GM23338 (cell line): ENCODE measurements at regions not wholly inside any gene's neighbourhood (a gene's known extent, or its start where the extent isn't known, plus 50 kb on each side); places are given as distances from the start of the nearest gene placed in this dataset.

Experiments used
- ATAC-seq: fragments of 200-7000 bp; cut with Tn5 transposase; 3 replicates; pipeline ENCODE4 v1.9.1; 2020
- DNase-seq: peaks from one replicate; pipeline ENCODE4 v3.0.0-alpha.2; 2015; ENCODE audit warnings: low spot score
- H2AFZ ChIP-seq: fragments of 200-600 bp; sonication (generic); 2 replicates; pipeline ENCODE4 v1.8.0; 2016; ENCODE audit warnings: antibody characterized with exemption, mild to moderate bottlenecking, moderate library complexity
- H3F3A ChIP-seq: fragments of 200-600 bp; sonication (generic); replicated peaks from 2 replicates; pipeline ENCODE4 v1.8.0; 2017; ENCODE audit warnings: antibody characterized with exemption, mixed run types, low read depth
- H3K27ac ChIP-seq: fragments of 200-600 bp; sonication (generic); 2 replicates; pipeline ENCODE4 v1.6.1; 2016; ENCODE audit warnings: low read depth
- H3K27me3 ChIP-seq: fragments of 200-600 bp; sonication (generic); 2 replicates; pipeline ENCODE4 v1.8.0; 2016; ENCODE audit warnings: mild to moderate bottlenecking, mixed run types, moderate library complexity; ENCODE audit not compliant: insufficient read depth
- H3K36me3 ChIP-seq: fragments of 200-600 bp; sonication (generic); 2 replicates; pipeline ENCODE4 v1.8.0; 2016; ENCODE audit warnings: mild to moderate bottlenecking; ENCODE audit not compliant: insufficient read depth
- H3K4me1 ChIP-seq: fragments of 200-600 bp; sonication (generic); 2 replicates; pipeline ENCODE4 v1.8.0; 2016; ENCODE audit warnings: mild to moderate bottlenecking, moderate library complexity; ENCODE audit not compliant: insufficient read depth
- H3K4me2 ChIP-seq: fragments of 200-600 bp; sonication (generic); 2 replicates; pipeline ENCODE4 v1.7.1; 2017; ENCODE audit warnings: mixed run types
- H3K4me3 ChIP-seq: fragments of 200-600 bp; sonication (generic); 2 replicates; pipeline ENCODE4 v1.6.1; 2016; ENCODE audit warnings: mixed run types
- H3K79me2 ChIP-seq: fragments of 200-600 bp; sonication (generic); replicated peaks from 2 replicates; pipeline ENCODE4 v1.8.0; 2017; ENCODE audit warnings: mild to moderate bottlenecking; ENCODE audit not compliant: insufficient read depth
- H3K9me2 ChIP-seq: fragments of 200-600 bp; sonication (generic); 2 replicates; pipeline ENCODE4 v1.8.0; 2017; ENCODE audit not compliant: insufficient read depth
- H4K20me1 ChIP-seq: fragments of 200-600 bp; sonication (generic); replicated peaks from 2 replicates; pipeline ENCODE4 v1.8.0; 2017; ENCODE audit warnings: mild to moderate bottlenecking; ENCODE audit not compliant: insufficient read depth
- H3K27ac Mint-ChIP-seq: 2 replicates; pipeline ENCODE4 v1.8.0; 2020; ENCODE audit warnings: inconsistent platforms, mild to moderate bottlenecking, moderate library complexity, mixed read lengths
- H3K27me3 Mint-ChIP-seq: 3 replicates; pipeline ENCODE4 v1.8.0; 2022; ENCODE audit warnings: low read depth, mild to moderate bottlenecking, moderate library complexity, mixed read lengths, inconsistent platforms; ENCODE audit not compliant: insufficient read depth, poor library complexity
- H3K36me3 Mint-ChIP-seq: 3 replicates; pipeline ENCODE4 v1.8.0; 2021; ENCODE audit warnings: low read depth, mild to moderate bottlenecking, inconsistent platforms, moderate library complexity, mixed read lengths
- H3K4me1 Mint-ChIP-seq: 3 replicates; pipeline ENCODE4 v1.8.0; 2020; ENCODE audit warnings: mild to moderate bottlenecking, inconsistent platforms, mixed read lengths
- H3K4me3 Mint-ChIP-seq: 3 replicates; pipeline ENCODE4 v1.8.0; 2021; ENCODE audit warnings: moderate library complexity, mild to moderate bottlenecking, inconsistent platforms, mixed read lengths
- H3K9me3 Mint-ChIP-seq: 3 replicates; pipeline ENCODE4 v1.8.0; 2020; ENCODE audit warnings: moderate library complexity, mild to moderate bottlenecking, inconsistent platforms, mixed read lengths
- CREB1 ChIP-seq: fragments of 250-450 bp; sonication (Bioruptor Pico); IDR thresholded peaks from 2 replicates; pipeline ENCODE4 v1.5.0; 2020; ENCODE audit warnings: low read depth, mild to moderate bottlenecking, moderate library complexity
- EZH2 ChIP-seq: fragments of 200-600 bp; sonication (generic); IDR thresholded peaks from one replicate; pipeline ENCODE4 v1.8.0; 2017; ENCODE audit warnings: antibody characterized with exemption, mild to moderate bottlenecking, low read depth; ENCODE audit not compliant: unreplicated experiment
- EZH2phosphoT487 ChIP-seq: fragments of 200-600 bp; sonication (generic); IDR thresholded peaks from one replicate; pipeline ENCODE4 v1.8.1; 2018; ENCODE audit warnings: antibody characterized with exemption; ENCODE audit not compliant: unreplicated experiment
- JUNB ChIP-seq: IDR thresholded peaks from one replicate; pipeline ENCODE4 v1.6.1; 2016; ENCODE audit warnings: antibody characterized with exemption; ENCODE audit not compliant: unreplicated experiment
- POLR2AphosphoS5 ChIP-seq: IDR thresholded peaks from 2 replicates; pipeline ENCODE4 v1.6.1; 2016; ENCODE audit warnings: antibody characterized with exemption, low read depth
- ZNF331 ChIP-seq: fragments of 250-450 bp; sonication (Bioruptor Pico); IDR thresholded peaks from 2 replicates; pipeline ENCODE4 v1.5.0; 2020; ENCODE audit warnings: low read depth, mild to moderate bottlenecking, moderate library complexity
- TF ChIP-seq, protein P1 (sequence below): IDR thresholded peaks from one replicate; pipeline ENCODE4 v1.6.1; 2018; ENCODE audit warnings: antibody characterized with exemption; ENCODE audit not compliant: unreplicated experiment
- TF ChIP-seq, protein P2 (sequence below): IDR thresholded peaks from 2 replicates; pipeline ENCODE4 v1.6.1; 2016; ENCODE audit warnings: antibody characterized with exemption

DNA sequence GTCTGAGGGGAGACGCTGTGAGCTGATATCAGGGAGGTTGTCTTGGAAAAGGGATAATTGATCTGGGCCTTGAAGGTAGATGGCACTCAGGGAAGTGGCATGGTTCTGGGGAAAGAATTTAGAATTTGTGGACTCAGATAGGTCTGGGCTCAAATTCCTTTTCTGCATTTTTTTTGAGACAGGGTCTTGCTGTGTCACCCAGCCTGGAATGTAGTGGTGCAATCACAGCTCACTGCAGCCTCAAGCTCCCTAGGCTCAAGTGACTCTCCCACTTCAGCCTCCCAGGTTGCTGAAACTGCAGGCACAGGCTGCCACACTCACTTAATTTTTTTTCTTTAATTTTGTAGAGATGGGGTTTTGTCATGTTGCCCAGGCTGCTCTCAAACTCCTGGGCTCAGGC is 98.1 kb upstream of the NCOR2 start (continued):
- TF ChIP-seq, protein P1, sequence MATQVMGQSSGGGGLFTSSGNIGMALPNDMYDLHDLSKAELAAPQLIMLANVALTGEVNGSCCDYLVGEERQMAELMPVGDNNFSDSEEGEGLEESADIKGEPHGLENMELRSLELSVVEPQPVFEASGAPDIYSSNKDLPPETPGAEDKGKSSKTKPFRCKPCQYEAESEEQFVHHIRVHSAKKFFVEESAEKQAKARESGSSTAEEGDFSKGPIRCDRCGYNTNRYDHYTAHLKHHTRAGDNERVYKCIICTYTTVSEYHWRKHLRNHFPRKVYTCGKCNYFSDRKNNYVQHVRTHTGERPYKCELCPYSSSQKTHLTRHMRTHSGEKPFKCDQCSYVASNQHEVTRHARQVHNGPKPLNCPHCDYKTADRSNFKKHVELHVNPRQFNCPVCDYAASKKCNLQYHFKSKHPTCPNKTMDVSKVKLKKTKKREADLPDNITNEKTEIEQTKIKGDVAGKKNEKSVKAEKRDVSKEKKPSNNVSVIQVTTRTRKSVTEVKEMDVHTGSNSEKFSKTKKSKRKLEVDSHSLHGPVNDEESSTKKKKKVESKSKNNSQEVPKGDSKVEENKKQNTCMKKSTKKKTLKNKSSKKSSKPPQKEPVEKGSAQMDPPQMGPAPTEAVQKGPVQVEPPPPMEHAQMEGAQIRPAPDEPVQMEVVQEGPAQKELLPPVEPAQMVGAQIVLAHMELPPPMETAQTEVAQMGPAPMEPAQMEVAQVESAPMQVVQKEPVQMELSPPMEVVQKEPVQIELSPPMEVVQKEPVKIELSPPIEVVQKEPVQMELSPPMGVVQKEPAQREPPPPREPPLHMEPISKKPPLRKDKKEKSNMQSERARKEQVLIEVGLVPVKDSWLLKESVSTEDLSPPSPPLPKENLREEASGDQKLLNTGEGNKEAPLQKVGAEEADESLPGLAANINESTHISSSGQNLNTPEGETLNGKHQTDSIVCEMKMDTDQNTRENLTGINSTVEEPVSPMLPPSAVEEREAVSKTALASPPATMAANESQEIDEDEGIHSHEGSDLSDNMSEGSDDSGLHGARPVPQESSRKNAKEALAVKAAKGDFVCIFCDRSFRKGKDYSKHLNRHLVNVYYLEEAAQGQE = no peak

DNA sequence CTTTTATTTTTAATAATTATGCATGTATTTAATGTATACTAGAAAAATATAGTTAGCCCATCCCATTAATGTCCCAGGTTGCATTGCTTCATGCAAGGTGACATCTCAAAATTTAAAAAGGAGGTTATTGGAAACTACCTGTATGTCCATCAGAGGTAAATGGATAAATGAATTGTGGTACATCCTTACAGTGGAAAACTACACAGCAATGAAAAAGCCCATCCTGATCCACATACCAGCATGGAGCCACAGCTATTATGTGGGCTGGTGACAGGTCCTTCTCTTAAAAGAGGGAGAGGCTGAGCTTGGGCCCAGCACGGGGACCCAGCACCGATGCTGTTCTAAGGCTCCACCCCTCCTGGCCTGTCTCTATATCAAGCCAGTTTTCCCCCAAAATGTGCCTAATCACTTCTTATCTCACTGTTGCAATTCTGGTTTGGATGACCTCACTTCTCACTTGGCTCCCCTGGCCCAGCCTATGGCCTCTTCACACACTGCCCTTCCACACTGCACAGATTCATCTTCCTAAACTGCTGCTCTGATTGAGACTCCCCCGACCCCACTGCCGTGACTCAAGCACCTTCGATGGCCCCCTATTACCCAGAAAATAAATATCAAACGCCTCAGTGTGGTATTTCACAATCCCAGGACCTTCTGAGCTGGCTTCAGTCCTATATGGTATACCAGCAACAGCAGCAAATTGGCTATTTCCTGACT is 97.1 kb upstream of the NCOR2 start:
- ATAC-seq = no peak

More for the DNA sequence above, 97.1 kb upstream of the NCOR2 start:
- DNase-seq = no peak
- Histone ChIP-seq H3K4me2 (no peak overlapping the region), H3K36me3 (no peaks in the 10 kb centered on the region), H3K27ac (no peak overlapping the region), H4K20me1 (no peaks in the 10 kb centered on the region), H3F3A (no peaks in the 10 kb centered on the region), H2AFZ (no peak overlapping the region), H3K9me2 (no peaks in the 10 kb centered on the region), H3K4me3 (no peak overlapping the region), H3K79me2 (no peaks in the 10 kb centered on the region), H3K27me3 (no peaks in the 10 kb centered on the region), H3K4me1 (no peaks in the 10 kb centered on the region)
- no peak overlapping the region for H3K27ac Mint-ChIP-seq
- peaks cover 11% of the 10 kb centered on the region for H3K27me3 Mint-ChIP-seq
- H3K4me1 Mint-ChIP-seq = no peaks in the 10 kb centered on the region
- no peak overlapping the region for H3K4me3 Mint-ChIP-seq
- H3K9me3 Mint-ChIP-seq = peaks cover 3% of the 10 kb centered on the region; the same call in 1 of the 3 replicates
- H3K36me3 Mint-ChIP-seq = no peaks in the 10 kb centered on the region
- TF ChIP-seq, protein P1 = no peak
- TF ChIP-seq EZH2phosphoT487 (no peak), CREB1 (CRISPR knock-in tag) (no peak), POLR2AphosphoS5 (no peak), JUNB (no peak), ZNF331 (CRISPR knock-in tag) (no peak), EZH2 (no peak)
- TF ChIP-seq, protein P2, sequence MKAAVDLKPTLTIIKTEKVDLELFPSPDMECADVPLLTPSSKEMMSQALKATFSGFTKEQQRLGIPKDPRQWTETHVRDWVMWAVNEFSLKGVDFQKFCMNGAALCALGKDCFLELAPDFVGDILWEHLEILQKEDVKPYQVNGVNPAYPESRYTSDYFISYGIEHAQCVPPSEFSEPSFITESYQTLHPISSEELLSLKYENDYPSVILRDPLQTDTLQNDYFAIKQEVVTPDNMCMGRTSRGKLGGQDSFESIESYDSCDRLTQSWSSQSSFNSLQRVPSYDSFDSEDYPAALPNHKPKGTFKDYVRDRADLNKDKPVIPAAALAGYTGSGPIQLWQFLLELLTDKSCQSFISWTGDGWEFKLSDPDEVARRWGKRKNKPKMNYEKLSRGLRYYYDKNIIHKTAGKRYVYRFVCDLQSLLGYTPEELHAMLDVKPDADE = no peak
